Heart left ventricle (tissue), 13 donors: ENCODE measurements at regions not wholly inside any gene's neighbourhood (a gene's known extent, or its start where the extent isn't known, plus 50 kb on each side); places are given as distances from the start of the nearest gene placed in this dataset.

Experiments used
- CTCF ChIP-seq, 12 donors: fragments of 200-600 bp; sonication (generic) in 4 of 12; IDR thresholded peaks; one replicate each; pipeline versions ENCODE4 v1.5.0 to v1.8.0; 2018 to 2022; ENCODE audit warnings: antibody characterized with exemption in 12 of 12, mild to moderate bottlenecking in 5 of 12
- POLR2A ChIP-seq, 2 donors: fragments of 450-650 bp; IDR thresholded peaks; one replicate each; pipeline ENCODE4 v1.6.1; 2017; ENCODE audit warnings: antibody characterized with exemption in 2 of 2, mild to moderate bottlenecking in 2 of 2, moderate library complexity in 2 of 2
- donor health status: ischemic (EF 13 %, LVEDD 7.1; RV severe dilation, severe dysfunction).
- donor health status: DM: no; HTN: yes; CAD: no.
- donor health status: DM: no; HTN: no; CAD: no.
- donor health status: ischemic (EF 25% LVEDD 6.9; RV normal size, moderate dysfunction).
- donor health status: ischemic (EF 25% LVEDD 5.7; RV mildly dilated, moderate dysfunction).
- donor health status: ischemic (EF 35%, LVEDD 5.7; RV mildly dilated, moderate dysfunction).
- donor health status: nonischemic (EF 11% LVEDD 7.7; RV severe dilation, severe dysfunction).
- donor health status: DM: yes; HTN: yes; CAD: no.
- donor health status: PGD.
- donor health status: ischemic (EF 29% LVEDD 5.4; RV normal size, mild dysfunction).
- donor health status: nonischemic (EF 23%, LVEDD 6.1; RV moderate dilation, normal function).

- TF ChIP-seq CTCF (IDR thresholded peaks at IDR 0.05), result no peak
- TF ChIP-seq POLR2A (IDR thresholded peaks at IDR 0.05), result no peak
Measured at GRCh38 chr10:121084675-121085070, 233.5 kb downstream of the WDR11 start.
